ENCODE measurements at regions not wholly inside any gene's neighbourhood (a gene's known extent, or its start where the extent isn't known, plus 50 kb on each side); places are given as distances from the start of the nearest gene placed in this dataset.

GRCh38 chr14:98437113-98437512 is 834.9 kb downstream of the BCL11B start:
- no peak for TF ChIP-seq CTCF (IDR thresholded peaks at IDR 0.05; ENCODE audit: poor library complexity, severe bottlenecking)
- no peak for TF ChIP-seq RAD21 (conservative IDR thresholded peaks at IDR 0.05)
- TF ChIP-seq EP300 (conservative IDR thresholded peaks at IDR 0.05; ENCODE audit: poor library complexity, severe bottlenecking), result no peak

All from neural cell (in vitro differentiated cells).